ENCODE measurements at regions not wholly inside any gene's neighbourhood (a gene's known extent, or its start where the extent isn't known, plus 50 kb on each side); places are given as distances from the start of the nearest gene placed in this dataset.

- Histone ChIP-seq H4K20me1 (ENCODE audit: insufficient read depth, low read length) (no peaks in the 10 kb centered on the region), H3K4me3 (ENCODE audit: insufficient read depth, low read length) (no peak overlapping the region), H3K27ac (ENCODE audit: low read depth, low read length) (no peak overlapping the region), H3K4me1 (ENCODE audit: insufficient read depth, low read length) (no peaks in the 10 kb centered on the region), H3K36me3 (ENCODE audit: insufficient read depth, low read length) (no peaks in the 10 kb centered on the region), H3K4me2 (ENCODE audit: insufficient read depth, low read length) (no peak overlapping the region), H3K9me3 (ENCODE audit: low read depth, low read length) (no peaks in the 10 kb centered on the region), H3K79me2 (ENCODE audit: insufficient read depth, low read length) (no peaks in the 10 kb centered on the region), H2AFZ (ENCODE audit: low read length) (no peak overlapping the region), H3K27me3 (ENCODE audit: insufficient read depth, low read length) (no peaks in the 10 kb centered on the region)
- no peak for TF ChIP-seq CTCF (IDR thresholded peaks at IDR 0.05; ENCODE audit: extremely low read depth, low read depth, low read length)
- no peak for DNase-seq (ENCODE audit: insufficient read length, low spot score, missing footprints)
Measured at GRCh38 chr10:18860186-18860585, 188.4 kb upstream of the MALRD1 start.

GRCh38 chr10:18860631-18861240 is 187.9 kb upstream of the MALRD1 start:
- DNase-seq (ENCODE audit: insufficient read length, low spot score, missing footprints), result no peak
- Histone ChIP-seq H2AFZ (ENCODE audit: low read length) (no peak overlapping the region), H3K36me3 (ENCODE audit: insufficient read depth, low read length) (no peaks in the 10 kb centered on the region), H3K27ac (ENCODE audit: low read depth, low read length) (no peak overlapping the region), H4K20me1 (ENCODE audit: insufficient read depth, low read length) (no peaks in the 10 kb centered on the region), H3K9me3 (ENCODE audit: low read depth, low read length) (no peaks in the 10 kb centered on the region), H3K4me2 (ENCODE audit: insufficient read depth, low read length) (no peak overlapping the region), H3K27me3 (ENCODE audit: insufficient read depth, low read length) (no peaks in the 10 kb centered on the region), H3K4me3 (ENCODE audit: insufficient read depth, low read length) (no peak overlapping the region), H3K79me2 (ENCODE audit: insufficient read depth, low read length) (no peaks in the 10 kb centered on the region), H3K4me1 (ENCODE audit: insufficient read depth, low read length) (no peaks in the 10 kb centered on the region)
- TF ChIP-seq CTCF (IDR thresholded peaks at IDR 0.05; ENCODE audit: extremely low read depth, low read depth, low read length), result no peak

DNA sequence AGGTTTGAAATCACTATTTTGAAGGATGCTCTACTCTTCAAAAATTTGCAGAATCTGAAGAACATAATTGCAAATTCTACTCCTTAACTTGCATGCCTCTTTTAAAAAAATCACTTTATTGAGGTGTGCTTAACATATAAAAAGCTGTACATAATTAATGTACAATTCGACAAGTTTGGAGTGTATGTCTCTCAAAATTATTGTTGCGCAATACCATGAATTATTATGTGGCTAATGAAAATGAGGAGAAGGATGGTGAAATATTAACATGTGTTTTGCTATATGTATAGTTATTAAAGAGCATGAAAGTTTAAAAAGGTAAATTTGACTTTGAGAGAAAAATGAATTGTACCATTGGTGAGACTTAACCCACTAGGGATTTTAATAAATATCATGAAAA is 187.2 kb upstream of the MALRD1 start:
- Histone ChIP-seq H3K4me3 (ENCODE audit: insufficient read depth, low read length) (no peak overlapping the region), H4K20me1 (ENCODE audit: insufficient read depth, low read length) (no peaks in the 10 kb centered on the region), H3K27me3 (ENCODE audit: insufficient read depth, low read length) (no peaks in the 10 kb centered on the region), H3K4me1 (ENCODE audit: insufficient read depth, low read length) (no peaks in the 10 kb centered on the region), H3K27ac (ENCODE audit: low read depth, low read length) (no peak overlapping the region), H3K4me2 (ENCODE audit: insufficient read depth, low read length) (no peak overlapping the region), H3K36me3 (ENCODE audit: insufficient read depth, low read length) (no peaks in the 10 kb centered on the region), H2AFZ (ENCODE audit: low read length) (no peak overlapping the region), H3K9me3 (ENCODE audit: low read depth, low read length) (no peaks in the 10 kb centered on the region), H3K79me2 (ENCODE audit: insufficient read depth, low read length) (no peaks in the 10 kb centered on the region)
- TF ChIP-seq CTCF (IDR thresholded peaks at IDR 0.05; ENCODE audit: extremely low read depth, low read depth, low read length), result no peak
- no peak for DNase-seq (ENCODE audit: insufficient read length, low spot score, missing footprints)

GRCh38 chr10:18866852-18867251 is 181.7 kb upstream of the MALRD1 start:
- no peak overlapping the region for H3K27ac ChIP-seq (ENCODE audit: low read depth, low read length)
- H3K4me2 ChIP-seq (ENCODE audit: insufficient read depth, low read length), result no peak overlapping the region
- H3K9me3 ChIP-seq (ENCODE audit: low read depth, low read length), result no peaks in the 10 kb centered on the region
- no peak overlapping the region for H3K4me3 ChIP-seq (ENCODE audit: insufficient read depth, low read length)
- H3K4me1 ChIP-seq (ENCODE audit: insufficient read depth, low read length), result no peaks in the 10 kb centered on the region
- H2AFZ ChIP-seq (ENCODE audit: low read length), result no peak overlapping the region
- H3K36me3 ChIP-seq (ENCODE audit: insufficient read depth, low read length), result no peaks in the 10 kb centered on the region
- H4K20me1 ChIP-seq (ENCODE audit: insufficient read depth, low read length), result no peaks in the 10 kb centered on the region
- no peaks in the 10 kb centered on the region for H3K79me2 ChIP-seq (ENCODE audit: insufficient read depth, low read length)
- no peak for TF ChIP-seq CTCF (IDR thresholded peaks at IDR 0.05; ENCODE audit: extremely low read depth, low read depth, low read length)
- no peak for DNase-seq (ENCODE audit: insufficient read length, low spot score, missing footprints)
- no peaks in the 10 kb centered on the region for H3K27me3 ChIP-seq (ENCODE audit: insufficient read depth, low read length)

Data from osteoblast (primary cell).